Activated CD4-positive, alpha-beta T cell treated with anti-CD3 and anti-CD28 coated beads for 36 hours (primary cell): ENCODE measurements at regions not wholly inside any gene's neighbourhood (a gene's known extent, or its start where the extent isn't known, plus 50 kb on each side); places are given as distances from the start of the nearest gene placed in this dataset.
A peak's percentile ranks its signal among the peaks of the same experiment; 100 is the strongest.

ENCODE experiments used
- ATAC-seq: fragments of 200-7000 bp; cut with Tn5 transposase; one replicate; pipeline ENCODE4 v1.10.0; 2021; ENCODE audit warnings: mild to moderate bottlenecking, moderate library complexity
- CTCF ChIA-PET: fragments of 350-600 bp; sonication (Branson Sonifier 250); formaldehyde crosslinking; loops from one replicate; lab custom pipeline; 2021; ENCODE audit warnings: antibody characterized with exemption; lab: Charles Lee
- POLR2A ChIA-PET: fragments of 350-600 bp; sonication (Branson Sonifier 250); formaldehyde crosslinking; loops from one replicate; lab custom pipeline; 2021; ENCODE audit warnings: antibody characterized with exemption, inconsistent platforms; lab: Charles Lee
- DNase-seq: peaks from one replicate; pipeline ENCODE4 v3.0.0-alpha.2; 2020
- H3K27ac Mint-ChIP-seq: one replicate; pipeline ENCODE4 v1.8.0; 2021; ENCODE audit warnings: mixed read lengths
- H3K27me3 Mint-ChIP-seq: one replicate; pipeline ENCODE4 v1.8.0; 2021; ENCODE audit warnings: mixed read lengths
- H3K36me3 Mint-ChIP-seq: one replicate; pipeline ENCODE4 v1.8.0; 2021; ENCODE audit warnings: low read depth, mixed read lengths
- H3K4me1 Mint-ChIP-seq: one replicate; pipeline ENCODE4 v1.8.0; 2021; ENCODE audit warnings: mixed read lengths
- H3K4me3 Mint-ChIP-seq: one replicate; pipeline ENCODE4 v1.8.0; 2021; ENCODE audit warnings: mild to moderate bottlenecking, moderate library complexity, mixed read lengths
- H3K9me3 Mint-ChIP-seq: one replicate; pipeline ENCODE4 v1.8.0; 2021; ENCODE audit warnings: low read depth, mixed read lengths
- intact Hi-C, 2 experiments: fragments of 100-400 bp; cut with DNase I in 1 of 2; cut with micrococcal nuclease in 1 of 2; formaldehyde crosslinking; loops; one replicate each; pipeline versions ENCODE4 v1.14.2 to v1.15.1; 2022 to 2024; cut with DNase I, micrococcal nuclease

DNA sequence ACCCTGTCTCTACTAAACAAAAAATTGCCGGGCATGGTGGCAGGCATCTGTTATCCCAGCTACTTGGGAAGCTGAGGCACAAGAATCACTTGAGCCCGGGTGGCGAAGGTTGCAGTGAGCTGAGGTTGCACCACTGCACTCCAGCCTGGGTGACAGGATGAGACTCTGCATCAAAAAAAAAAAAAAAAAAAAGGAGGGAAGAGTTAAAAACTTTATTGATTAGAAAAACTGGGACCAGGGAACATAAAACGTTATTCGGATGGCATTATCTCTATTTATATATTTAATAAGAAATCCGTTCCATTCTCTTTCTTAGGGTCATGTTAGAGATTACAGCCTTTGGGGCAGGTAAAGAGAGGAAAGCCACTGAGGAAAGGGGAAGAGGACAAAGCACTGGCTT, 197.5 kb downstream of the BCR start:
- intact Hi-C loops = no loop called here
- Mint-ChIP-seq H3K27ac (no peak overlapping the region), H3K27me3 (peaks cover 3% of the 10 kb centered on the region), H3K9me3 (no peaks in the 10 kb centered on the region), H3K36me3 (no peaks in the 10 kb centered on the region), H3K4me3 (no peak overlapping the region), H3K4me1 (no peaks in the 10 kb centered on the region)
- ChIA-PET CTCF (interaction anchor here (0.8 to 1.2 kb wide), 2 partner anchors 8 to 10 kb away, joined by 3 read pairs; no protein-coding TSS in a partner anchor), POLR2A (no interaction called here)
- DNase-seq (no peak), ATAC-seq (no peak)

DNA sequence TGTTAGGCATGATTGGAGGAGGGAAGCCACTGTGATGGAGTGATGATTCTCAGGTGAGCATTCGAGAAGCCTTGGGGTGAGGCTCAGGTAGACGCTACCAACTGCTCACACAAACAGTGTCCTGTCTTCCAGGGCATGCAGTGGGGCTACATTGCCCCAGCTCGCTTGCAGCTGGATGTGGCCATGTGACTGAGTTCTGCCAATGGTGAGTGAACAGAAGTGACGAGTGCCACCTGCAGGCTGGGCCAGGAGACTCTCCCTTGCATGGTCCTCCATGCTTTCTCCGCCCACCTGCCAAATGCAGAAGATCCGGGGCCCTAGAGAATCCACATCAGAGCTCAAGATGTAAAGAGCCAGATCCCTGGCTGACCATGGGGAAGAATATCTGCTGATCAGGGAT, 195.9 kb downstream of the BCR start:
- Mint-ChIP-seq H3K4me1 (no peaks in the 10 kb centered on the region), H3K9me3 (no peaks in the 10 kb centered on the region), H3K4me3 (no peak overlapping the region), H3K27me3 (peaks cover 3% of the 10 kb centered on the region), H3K36me3 (no peaks in the 10 kb centered on the region), H3K27ac (no peak overlapping the region)
- peak; percentile 78 for DNase-seq
- intact Hi-C loops = loop anchor here in 1 of 2 experiments (1.0 kb wide), 1 partner anchor 61 kb away; no protein-coding TSS in a partner anchor
- POLR2A ChIA-PET = no interaction called here
- peak; percentile 95 for ATAC-seq
- CTCF ChIA-PET = interaction anchor here (1.0 to 1.3 kb wide), 2 partner anchors 9 to 70 kb away, joined by 3 to 4 read pairs; no protein-coding TSS in a partner anchor

DNA sequence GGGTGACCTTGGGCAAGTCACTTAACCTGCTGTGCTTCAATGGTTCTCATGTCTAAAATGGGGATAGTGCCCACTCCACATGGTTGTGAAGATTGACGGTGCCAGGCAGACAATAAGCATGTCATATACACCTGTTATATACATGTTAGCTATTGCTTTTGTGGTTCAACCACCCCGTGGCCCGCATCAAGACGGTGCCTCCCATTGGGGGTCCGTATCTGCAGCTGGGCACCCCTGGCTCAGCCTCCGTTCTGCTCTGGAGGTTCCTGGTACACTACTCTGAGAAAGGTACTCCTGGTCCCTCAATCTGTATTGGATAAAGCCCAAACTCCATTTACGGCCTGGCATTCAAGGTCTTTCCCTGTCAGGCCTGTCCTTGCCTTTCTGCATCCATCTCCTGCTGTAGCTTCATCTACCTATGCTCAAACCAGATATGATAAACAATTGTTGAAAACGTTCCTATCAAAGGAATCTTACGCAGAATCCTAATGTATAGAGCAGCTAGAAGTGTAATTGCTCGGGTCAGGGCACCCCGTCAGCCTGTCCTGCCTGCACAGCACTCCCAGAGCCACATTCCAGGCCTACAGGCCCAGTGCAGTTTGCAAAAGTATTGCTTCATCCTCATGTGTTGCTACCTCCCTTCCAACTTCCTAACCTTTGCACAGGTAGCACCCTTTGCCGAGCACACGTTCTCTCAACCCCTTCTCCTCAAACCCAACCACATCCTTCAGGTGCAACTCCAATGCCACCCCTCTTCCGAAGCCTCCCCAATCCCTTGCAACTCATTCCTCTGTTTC, 194.9 kb downstream of the BCR start:
- no peak overlapping the region for H3K4me3 Mint-ChIP-seq
- intact Hi-C loops = no loop called here
- ATAC-seq (no peak), DNase-seq (no peak)
- peaks cover 5% of the 10 kb centered on the region for H3K27me3 Mint-ChIP-seq
- ChIA-PET CTCF (interaction anchor here (0.6 to 2.6 kb wide), 4 partner anchors 10 to 415 kb away, joined by 3 to 16 read pairs (median 4); no protein-coding TSS in a partner anchor), POLR2A (no interaction called here)
- no peaks in the 10 kb centered on the region for H3K9me3 Mint-ChIP-seq
- no peak overlapping the region for H3K27ac Mint-ChIP-seq
- no peaks in the 10 kb centered on the region for H3K36me3 Mint-ChIP-seq
- no peaks in the 10 kb centered on the region for H3K4me1 Mint-ChIP-seq

DNA sequence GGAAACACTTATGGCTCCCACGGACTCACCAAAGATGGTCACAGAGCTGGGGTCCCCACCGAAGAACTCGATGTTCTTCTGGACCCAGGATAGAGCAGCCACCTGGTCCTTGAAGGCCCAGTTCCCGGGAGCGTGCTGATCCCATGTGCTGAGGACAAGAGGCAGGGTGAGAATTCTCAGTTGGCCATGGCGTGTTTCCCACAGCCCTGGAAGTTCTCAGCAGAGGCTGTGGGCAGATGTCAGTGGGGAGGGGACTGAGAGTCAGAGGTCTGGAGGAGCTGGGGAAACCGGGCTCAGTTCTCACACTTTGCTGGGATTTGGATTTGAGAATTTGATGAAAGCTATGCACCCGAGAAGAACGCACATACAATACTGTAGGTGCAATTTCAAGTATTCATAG, 193.3 kb downstream of the BCR start:
- ATAC-seq (no peak), DNase-seq (no peak)
- Mint-ChIP-seq H3K4me3 (no peak overlapping the region), H3K4me1 (no peaks in the 10 kb centered on the region), H3K27ac (no peak overlapping the region), H3K36me3 (no peaks in the 10 kb centered on the region), H3K9me3 (no peaks in the 10 kb centered on the region), H3K27me3 (peaks cover 7% of the 10 kb centered on the region)
- ChIA-PET CTCF (interaction anchor here (2.6 kb wide), 1 partner anchor 12 kb away, joined by 16 read pairs; no protein-coding TSS in a partner anchor), POLR2A (no interaction called here)
- intact Hi-C loops = no loop called here

DNA sequence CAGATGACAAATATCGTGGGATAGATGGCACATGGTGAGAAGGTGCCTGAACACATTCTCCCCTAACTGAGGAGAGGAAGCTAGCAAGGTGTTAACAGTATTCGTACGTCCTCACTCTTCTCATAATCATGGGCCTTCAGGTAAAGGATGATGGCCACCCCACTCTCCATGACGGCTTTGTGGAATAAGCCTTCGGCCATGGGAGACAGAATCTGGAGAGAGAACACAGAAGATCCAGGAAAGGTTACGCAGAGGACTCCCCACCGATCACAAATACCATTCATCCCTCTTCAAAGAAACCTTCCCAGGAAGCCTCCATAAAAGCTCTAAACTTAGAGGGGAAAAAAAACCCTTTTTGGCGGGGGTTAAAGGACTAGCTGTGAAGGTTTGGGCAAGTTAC, 189.9 kb downstream of the BCR start:
- no peaks in the 10 kb centered on the region for H3K9me3 Mint-ChIP-seq
- H3K36me3 Mint-ChIP-seq = no peaks in the 10 kb centered on the region
- H3K27me3 Mint-ChIP-seq = peaks cover 17% of the 10 kb centered on the region
- H3K27ac Mint-ChIP-seq = no peak overlapping the region
- DNase-seq (no peak), ATAC-seq (no peak)
- ChIA-PET POLR2A (no interaction called here), CTCF (interaction anchor here (0.6 to 0.7 kb wide), 3 partner anchors 16 to 569 kb away, joined by 3 to 4 read pairs (median 3); no protein-coding TSS in a partner anchor)
- H3K4me3 Mint-ChIP-seq = no peak overlapping the region
- intact Hi-C loops = no loop called here
- no peaks in the 10 kb centered on the region for H3K4me1 Mint-ChIP-seq

DNA sequence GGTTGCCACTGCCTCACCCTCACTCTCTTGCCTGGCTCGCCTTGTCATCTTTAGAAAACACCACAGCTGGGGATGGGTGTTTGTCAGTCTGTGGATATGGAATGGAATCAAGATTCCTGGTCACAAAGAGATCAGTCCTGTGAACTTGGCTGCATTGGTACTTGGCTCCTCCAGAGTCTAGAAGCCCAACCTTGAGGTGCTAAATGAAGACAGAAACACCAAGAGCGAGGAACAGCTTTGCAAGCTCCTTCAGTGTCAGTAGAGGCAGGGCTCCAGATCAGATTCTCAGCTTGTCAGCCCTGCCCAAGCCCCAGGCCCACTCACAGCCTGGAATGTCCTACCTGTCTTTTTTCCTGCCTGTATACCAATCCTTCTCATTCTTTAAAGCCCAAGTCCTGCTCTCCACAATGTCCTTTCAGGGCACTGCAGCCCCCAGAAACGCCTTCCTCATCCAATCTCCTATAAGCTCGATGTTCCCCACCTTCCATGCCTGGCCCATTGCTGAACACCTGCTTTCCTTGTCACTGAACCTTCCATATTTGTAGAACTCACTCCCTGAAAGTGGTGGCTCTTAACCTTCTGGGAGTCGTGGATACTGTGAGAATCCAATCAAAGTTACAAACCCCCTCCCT, 188.9 kb downstream of the BCR start:
- ATAC-seq (no peak), DNase-seq (no peak)
- ChIA-PET CTCF (interaction anchor here (0.7 to 1.3 kb wide), 2 partner anchors 17 to 599 kb away, joined by 3 to 4 read pairs; no protein-coding TSS in a partner anchor), POLR2A (interaction anchor here (0.6 kb wide), 1 partner anchor 1064 kb away, joined by 3 read pairs; no protein-coding TSS in a partner anchor)
- no peaks in the 10 kb centered on the region for H3K36me3 Mint-ChIP-seq
- H3K27me3 Mint-ChIP-seq = peaks cover 17% of the 10 kb centered on the region
- no peak overlapping the region for H3K27ac Mint-ChIP-seq
- intact Hi-C loops = no loop called here
- no peaks in the 10 kb centered on the region for H3K9me3 Mint-ChIP-seq
- H3K4me1 Mint-ChIP-seq = no peaks in the 10 kb centered on the region
- no peak overlapping the region for H3K4me3 Mint-ChIP-seq
